ENCODE measurements at regions not wholly inside any gene's neighbourhood (a gene's known extent, or its start where the extent isn't known, plus 50 kb on each side); places are given as distances from the start of the nearest gene placed in this dataset.

DNA sequence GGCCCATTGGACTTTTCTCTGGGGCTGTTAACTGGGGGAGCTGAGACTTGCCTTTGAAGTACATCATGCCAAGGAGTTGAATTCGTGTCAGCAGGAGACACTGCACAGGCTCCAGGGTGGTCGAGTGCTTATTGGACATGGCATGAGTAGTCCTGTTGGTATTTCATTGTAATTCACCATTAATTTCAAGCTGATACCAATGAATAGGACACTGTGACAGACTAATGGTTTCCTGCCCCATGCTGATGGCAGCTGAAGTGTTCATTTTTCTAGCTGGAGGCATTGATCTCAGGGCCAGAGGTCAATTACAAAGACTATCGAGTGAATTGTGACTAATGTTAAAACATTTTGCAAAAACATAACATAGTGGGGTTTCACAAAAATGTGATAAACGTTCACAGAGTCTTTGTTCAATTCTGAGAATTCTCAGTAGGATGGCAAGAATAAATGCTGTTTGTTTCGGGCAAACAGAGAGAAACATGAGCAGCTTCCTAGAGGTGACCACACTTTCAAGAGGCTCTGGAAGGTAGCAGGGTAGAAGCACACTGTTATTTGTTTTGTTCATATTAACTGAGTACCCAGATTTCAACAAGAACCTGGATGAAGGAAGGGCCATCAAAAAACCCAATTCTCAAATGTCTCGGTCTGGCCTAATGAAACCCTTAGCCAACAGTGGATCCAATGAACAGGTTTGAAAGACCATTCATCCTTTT is 90.6 kb upstream of the ARL4C start:
- TF ChIP-seq, protein P1, sequence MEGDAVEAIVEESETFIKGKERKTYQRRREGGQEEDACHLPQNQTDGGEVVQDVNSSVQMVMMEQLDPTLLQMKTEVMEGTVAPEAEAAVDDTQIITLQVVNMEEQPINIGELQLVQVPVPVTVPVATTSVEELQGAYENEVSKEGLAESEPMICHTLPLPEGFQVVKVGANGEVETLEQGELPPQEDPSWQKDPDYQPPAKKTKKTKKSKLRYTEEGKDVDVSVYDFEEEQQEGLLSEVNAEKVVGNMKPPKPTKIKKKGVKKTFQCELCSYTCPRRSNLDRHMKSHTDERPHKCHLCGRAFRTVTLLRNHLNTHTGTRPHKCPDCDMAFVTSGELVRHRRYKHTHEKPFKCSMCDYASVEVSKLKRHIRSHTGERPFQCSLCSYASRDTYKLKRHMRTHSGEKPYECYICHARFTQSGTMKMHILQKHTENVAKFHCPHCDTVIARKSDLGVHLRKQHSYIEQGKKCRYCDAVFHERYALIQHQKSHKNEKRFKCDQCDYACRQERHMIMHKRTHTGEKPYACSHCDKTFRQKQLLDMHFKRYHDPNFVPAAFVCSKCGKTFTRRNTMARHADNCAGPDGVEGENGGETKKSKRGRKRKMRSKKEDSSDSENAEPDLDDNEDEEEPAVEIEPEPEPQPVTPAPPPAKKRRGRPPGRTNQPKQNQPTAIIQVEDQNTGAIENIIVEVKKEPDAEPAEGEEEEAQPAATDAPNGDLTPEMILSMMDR (conservative IDR thresholded peaks at IDR 0.05; ENCODE audit: low read length) = no peak
- no peak overlapping the region for H3K4me3 ChIP-seq (ENCODE audit: low read length)
- peak; percentile 41 for DNase-seq (ENCODE audit: low read depth)

DNA sequence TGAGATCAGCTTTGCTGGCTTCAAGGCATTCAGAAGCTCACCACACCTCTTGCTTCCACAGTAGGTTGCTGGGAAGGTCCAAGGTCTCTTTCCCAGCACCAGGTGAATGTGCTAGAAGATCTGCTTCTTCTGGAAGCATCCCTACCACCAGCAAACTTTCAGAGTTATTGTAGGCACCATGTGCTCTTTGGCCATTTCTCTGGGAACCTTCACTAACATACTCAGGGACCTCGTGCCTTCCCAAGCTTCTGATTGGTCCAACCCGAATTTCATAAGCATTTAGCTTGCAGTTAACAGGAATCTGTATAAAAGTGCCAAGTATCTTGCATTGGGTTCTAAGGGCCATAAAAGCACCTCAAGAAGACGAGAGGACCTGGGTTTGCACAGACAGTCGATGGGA is 86.5 kb upstream of the ARL4C start:
- no peak for DNase-seq (ENCODE audit: low read depth)
- TF ChIP-seq, protein P1 (conservative IDR thresholded peaks at IDR 0.05; ENCODE audit: low read length) = no peak
- H3K4me3 ChIP-seq (ENCODE audit: low read length) = no peak overlapping the region

GRCh38 chr2:234580686-234581085 is 83.8 kb upstream of the ARL4C start:
- H3K4me3 ChIP-seq (ENCODE audit: low read length) = no peak overlapping the region
- no peak for DNase-seq (ENCODE audit: low read depth)
- TF ChIP-seq, protein P1 (conservative IDR thresholded peaks at IDR 0.05; ENCODE audit: low read length) = no peak

DNA sequence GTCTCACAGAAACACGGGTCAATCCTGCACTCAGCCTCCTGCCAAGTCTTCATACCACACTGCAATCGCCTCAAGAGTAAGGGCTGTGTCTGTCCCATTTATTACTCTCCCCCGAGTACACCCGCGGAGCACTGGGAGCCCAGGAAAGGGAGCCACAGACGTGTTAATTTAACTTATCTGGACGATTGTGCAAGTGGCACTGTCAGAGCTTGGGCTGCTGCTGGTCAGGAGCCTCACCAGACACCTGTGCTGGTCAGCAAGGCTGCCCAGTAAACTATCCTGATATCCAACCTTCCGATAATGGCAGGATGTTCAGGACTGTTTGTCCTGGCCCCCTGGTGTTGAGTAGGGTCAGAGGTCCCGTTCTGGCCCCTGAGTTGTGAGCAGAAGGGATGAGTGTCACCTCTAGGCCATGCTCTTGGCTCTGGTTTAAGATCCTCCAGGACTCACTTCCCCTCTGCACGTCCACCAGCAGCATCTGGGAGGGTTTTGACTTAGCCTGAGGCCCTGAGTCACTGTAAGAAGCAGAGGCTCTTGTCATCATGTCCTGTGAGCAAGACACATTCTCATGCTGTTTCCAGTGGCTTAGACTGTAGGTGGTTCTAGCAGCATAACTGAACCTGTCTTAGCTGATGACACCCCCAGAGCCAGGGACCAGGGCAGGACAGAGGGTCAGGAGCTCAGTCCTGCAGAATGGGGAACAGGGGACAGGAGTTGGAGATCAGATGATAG is 82.5 kb upstream of the ARL4C start:
- peak; percentile 34 for DNase-seq (ENCODE audit: low read depth)
- TF ChIP-seq, protein P1 (conservative IDR thresholded peaks at IDR 0.05; ENCODE audit: low read length) = no peak

GRCh38 chr2:234578389-234578788 is 81.5 kb upstream of the ARL4C start:
- TF ChIP-seq, protein P1 (conservative IDR thresholded peaks at IDR 0.05; ENCODE audit: low read length) = no peak
- no peak for DNase-seq (ENCODE audit: low read depth)
- no peak overlapping the region for H3K4me3 ChIP-seq (ENCODE audit: low read length)

More for the DNA sequence above, 82.5 kb upstream of the ARL4C start:
- no peak overlapping the region for H3K4me3 ChIP-seq (ENCODE audit: low read length)

DNA sequence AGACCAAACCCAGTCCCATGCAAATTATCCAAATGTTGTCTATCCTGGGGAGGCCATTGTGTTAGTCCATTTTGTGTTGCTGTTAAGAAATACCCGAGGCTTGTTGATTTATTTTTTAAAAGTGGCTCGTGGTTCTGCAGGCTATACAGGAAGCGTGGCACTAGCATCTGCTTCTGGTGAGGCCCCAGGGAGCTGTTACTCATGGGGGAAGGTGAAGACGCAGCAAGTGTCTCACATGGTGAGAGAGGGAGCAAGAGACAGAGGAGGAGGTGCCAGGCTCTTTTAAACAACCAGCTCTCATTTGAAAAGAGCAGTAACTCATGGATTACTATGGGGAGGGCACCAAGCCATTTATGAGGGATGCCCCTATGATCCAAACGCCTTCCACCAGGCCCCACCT is 80.3 kb upstream of the ARL4C start:
- no peak overlapping the region for H3K4me3 ChIP-seq (ENCODE audit: low read length)
- DNase-seq (ENCODE audit: low read depth) = no peak
- TF ChIP-seq, protein P1 (conservative IDR thresholded peaks at IDR 0.05; ENCODE audit: low read length) = no peak
